ENCODE measurements at regions not wholly inside any gene's neighbourhood (a gene's known extent, or its start where the extent isn't known, plus 50 kb on each side); places are given as distances from the start of the nearest gene placed in this dataset.

GRCh38 chr4:178259566-178259965 is 817.3 kb upstream of the AGA start:
- H2AK5ac ChIP-seq (ENCODE audit: low read depth, low read length) = no peak overlapping the region
- H2BK15ac ChIP-seq (ENCODE audit: low read length) = no peak overlapping the region
- H2BK120ac ChIP-seq (ENCODE audit: low read depth, low read length) = no peak overlapping the region
- no peak overlapping the region for H3K23ac ChIP-seq (ENCODE audit: low read depth, low read length, poor library complexity)
- no peak for DNase-seq (ENCODE audit: low spot score)
- H3K9ac ChIP-seq (ENCODE audit: low read depth, low read length, poor library complexity) = no peak overlapping the region
- no peaks in the 10 kb centered on the region for H3K36me3 ChIP-seq (replicated peaks in 1 of 2; ENCODE audit: control insufficient read depth in 2 of 2, insufficient read depth in 2 of 2, low read length in 2 of 2)
- H4K8ac ChIP-seq (ENCODE audit: low read depth, low read length) = no peak overlapping the region
- no peak overlapping the region for H3K4me2 ChIP-seq (ENCODE audit: insufficient read depth, low read length, poor library complexity, severe bottlenecking)
- no peak overlapping the region for H4K91ac ChIP-seq (ENCODE audit: low read depth, low read length, poor library complexity)
- no peak overlapping the region for H2BK5ac ChIP-seq (ENCODE audit: low read length)
- H2BK12ac ChIP-seq (ENCODE audit: low read length) = no peak overlapping the region
- H3K4me3 ChIP-seq (ENCODE audit: low read length in 2 of 2) = no peak overlapping the region
- H3K4me1 ChIP-seq (ENCODE audit: control insufficient read depth in 2 of 2, insufficient read depth in 1 of 2, low read depth in 1 of 2, low read length in 2 of 2) = no peaks in the 10 kb centered on the region
- H2AFZ ChIP-seq (ENCODE audit: low read length) = no peak overlapping the region
- no peak overlapping the region for H3K18ac ChIP-seq (ENCODE audit: low read length)
- no peak overlapping the region for H3K14ac ChIP-seq (ENCODE audit: low read length)
- no peak overlapping the region for H3K27ac ChIP-seq (replicated peaks; ENCODE audit: low read length)
- H3K4ac ChIP-seq (ENCODE audit: low read length) = no peak overlapping the region
- no peaks in the 10 kb centered on the region for H3K9me3 ChIP-seq (replicated peaks in 1 of 2; ENCODE audit: control insufficient read depth in 2 of 2, insufficient read depth in 1 of 2, low read depth in 1 of 2, low read length in 2 of 2)
- no peaks in the 10 kb centered on the region for H3K27me3 ChIP-seq (ENCODE audit: control insufficient read depth in 3 of 3, insufficient read depth in 3 of 3, low read depth in 1 of 3, low read length in 3 of 3)
- H3K79me1 ChIP-seq (ENCODE audit: low read depth, low read length) = no peaks in the 10 kb centered on the region
- WGBS, 2 donors (ENCODE audit: extremely low coverage in 2 of 2, insufficient read length in 2 of 2, insufficient replicate concordance in 1 of 2) = no CpG with 5 or more reads among the region's 2 CpGs

GRCh38 chr4:178264001-178264400 is 821.8 kb upstream of the AGA start:
- H3K4me3 ChIP-seq (ENCODE audit: low read length in 2 of 2) = no peak overlapping the region
- H2BK12ac ChIP-seq (ENCODE audit: low read length) = no peak overlapping the region
- H4K91ac ChIP-seq (ENCODE audit: low read depth, low read length, poor library complexity) = no peak overlapping the region
- no peak overlapping the region for H3K18ac ChIP-seq (ENCODE audit: low read length)
- no peak overlapping the region for H4K8ac ChIP-seq (ENCODE audit: low read depth, low read length)
- no peak overlapping the region for H2AK5ac ChIP-seq (ENCODE audit: low read depth, low read length)
- no peak overlapping the region for H2BK120ac ChIP-seq (ENCODE audit: low read depth, low read length)
- no peak overlapping the region for H3K23ac ChIP-seq (ENCODE audit: low read depth, low read length, poor library complexity)
- no peaks in the 10 kb centered on the region for H3K27me3 ChIP-seq (ENCODE audit: control insufficient read depth in 3 of 3, insufficient read depth in 3 of 3, low read depth in 1 of 3, low read length in 3 of 3)
- H3K9ac ChIP-seq (ENCODE audit: low read depth, low read length, poor library complexity) = no peak overlapping the region
- H2BK15ac ChIP-seq (ENCODE audit: low read length) = no peak overlapping the region
- H3K9me3 ChIP-seq (replicated peaks in 1 of 2; ENCODE audit: control insufficient read depth in 2 of 2, insufficient read depth in 1 of 2, low read depth in 1 of 2, low read length in 2 of 2) = no peaks in the 10 kb centered on the region
- H3K27ac ChIP-seq (replicated peaks; ENCODE audit: low read length) = no peak overlapping the region
- H3K4ac ChIP-seq (ENCODE audit: low read length) = no peak overlapping the region
- H3K4me2 ChIP-seq (ENCODE audit: insufficient read depth, low read length, poor library complexity, severe bottlenecking) = no peak overlapping the region
- WGBS, 2 donors (ENCODE audit: extremely low coverage in 2 of 2, insufficient read length in 2 of 2, insufficient replicate concordance in 1 of 2) = no CpG with 5 or more reads among the region's 3 CpGs
- no peaks in the 10 kb centered on the region for H3K79me1 ChIP-seq (ENCODE audit: low read depth, low read length)
- no peak overlapping the region for H2BK5ac ChIP-seq (ENCODE audit: low read length)
- DNase-seq (ENCODE audit: low spot score) = no peak
- no peaks in the 10 kb centered on the region for H3K36me3 ChIP-seq (replicated peaks in 1 of 2; ENCODE audit: control insufficient read depth in 2 of 2, insufficient read depth in 2 of 2, low read length in 2 of 2)
- H3K4me1 ChIP-seq (ENCODE audit: control insufficient read depth in 2 of 2, insufficient read depth in 1 of 2, low read depth in 1 of 2, low read length in 2 of 2) = peaks cover 0 to 2% of the 10 kb centered on the region in 2 donors
- no peak overlapping the region for H3K14ac ChIP-seq (ENCODE audit: low read length)
- H2AFZ ChIP-seq (ENCODE audit: low read length) = no peak overlapping the region

GRCh38 chr4:178271386-178271785 is 829.1 kb upstream of the AGA start:
- H3K4me3 ChIP-seq (ENCODE audit: low read length in 2 of 2) = no peak overlapping the region
- H3K36me3 ChIP-seq (replicated peaks in 1 of 2; ENCODE audit: control insufficient read depth in 2 of 2, insufficient read depth in 2 of 2, low read length in 2 of 2) = no peaks in the 10 kb centered on the region
- no peaks in the 10 kb centered on the region for H3K9me3 ChIP-seq (replicated peaks in 1 of 2; ENCODE audit: control insufficient read depth in 2 of 2, insufficient read depth in 1 of 2, low read depth in 1 of 2, low read length in 2 of 2)
- WGBS, 2 donors (ENCODE audit: extremely low coverage in 2 of 2, insufficient read length in 2 of 2, insufficient replicate concordance in 1 of 2) = no CpG with 5 or more reads among the region's 6 CpGs
- H2BK12ac ChIP-seq (ENCODE audit: low read length) = no peak overlapping the region
- H3K23ac ChIP-seq (ENCODE audit: low read depth, low read length, poor library complexity) = no peak overlapping the region
- no peak overlapping the region for H3K9ac ChIP-seq (ENCODE audit: low read depth, low read length, poor library complexity)
- no peak overlapping the region for H3K27ac ChIP-seq (replicated peaks; ENCODE audit: low read length)
- no peak overlapping the region for H4K8ac ChIP-seq (ENCODE audit: low read depth, low read length)
- H2AK5ac ChIP-seq (ENCODE audit: low read depth, low read length) = no peak overlapping the region
- H2BK120ac ChIP-seq (ENCODE audit: low read depth, low read length) = no peak overlapping the region
- no peak overlapping the region for H2AFZ ChIP-seq (ENCODE audit: low read length)
- no peak for DNase-seq (ENCODE audit: low spot score)
- H3K27me3 ChIP-seq (ENCODE audit: control insufficient read depth in 3 of 3, insufficient read depth in 3 of 3, low read depth in 1 of 3, low read length in 3 of 3) = no peaks in the 10 kb centered on the region
- H3K4me1 ChIP-seq (ENCODE audit: control insufficient read depth in 2 of 2, insufficient read depth in 1 of 2, low read depth in 1 of 2, low read length in 2 of 2) = peaks cover 0 to 2% of the 10 kb centered on the region in 2 donors
- H3K18ac ChIP-seq (ENCODE audit: low read length) = no peak overlapping the region
- H3K4me2 ChIP-seq (ENCODE audit: insufficient read depth, low read length, poor library complexity, severe bottlenecking) = no peak overlapping the region
- no peak overlapping the region for H4K91ac ChIP-seq (ENCODE audit: low read depth, low read length, poor library complexity)
- no peak overlapping the region for H3K4ac ChIP-seq (ENCODE audit: low read length)
- no peak overlapping the region for H2BK15ac ChIP-seq (ENCODE audit: low read length)
- no peak overlapping the region for H3K14ac ChIP-seq (ENCODE audit: low read length)
- no peaks in the 10 kb centered on the region for H3K79me1 ChIP-seq (ENCODE audit: low read depth, low read length)
- no peak overlapping the region for H2BK5ac ChIP-seq (ENCODE audit: low read length)

- Histone ChIP-seq H3K9me3 (replicated peaks in 1 of 2; ENCODE audit: control insufficient read depth in 2 of 2, insufficient read depth in 1 of 2, low read depth in 1 of 2, low read length in 2 of 2) (no peaks in the 10 kb centered on the region), H3K79me1 (ENCODE audit: low read depth, low read length) (no peaks in the 10 kb centered on the region), H3K27me3 (ENCODE audit: control insufficient read depth in 3 of 3, insufficient read depth in 3 of 3, low read depth in 1 of 3, low read length in 3 of 3) (no peaks in the 10 kb centered on the region), H3K36me3 (replicated peaks in 1 of 2; ENCODE audit: control insufficient read depth in 2 of 2, insufficient read depth in 2 of 2, low read length in 2 of 2) (no peaks in the 10 kb centered on the region), H3K9ac (ENCODE audit: low read depth, low read length, poor library complexity) (no peak overlapping the region), H2BK5ac (ENCODE audit: low read length) (no peak overlapping the region), H3K4me1 (ENCODE audit: control insufficient read depth in 2 of 2, insufficient read depth in 1 of 2, low read depth in 1 of 2, low read length in 2 of 2) (peaks cover 0 to 2% of the 10 kb centered on the region in 2 donors), H2AK5ac (ENCODE audit: low read depth, low read length) (no peak overlapping the region), H3K18ac (ENCODE audit: low read length) (no peak overlapping the region), H3K27ac (replicated peaks; ENCODE audit: low read length) (no peak overlapping the region), H3K4me2 (ENCODE audit: insufficient read depth, low read length, poor library complexity, severe bottlenecking) (no peak overlapping the region), H3K23ac (ENCODE audit: low read depth, low read length, poor library complexity) (no peak overlapping the region), H3K4me3 (ENCODE audit: low read length in 2 of 2) (no peak overlapping the region), H4K91ac (ENCODE audit: low read depth, low read length, poor library complexity) (no peak overlapping the region), H2AFZ (ENCODE audit: low read length) (no peak overlapping the region), H3K14ac (ENCODE audit: low read length) (no peak overlapping the region), H2BK15ac (ENCODE audit: low read length) (no peak overlapping the region), H2BK12ac (ENCODE audit: low read length) (no peak overlapping the region), H2BK120ac (ENCODE audit: low read depth, low read length) (no peak overlapping the region), H4K8ac (ENCODE audit: low read depth, low read length) (no peak overlapping the region), H3K4ac (ENCODE audit: low read length) (no peak overlapping the region)
- no CpG with 5 or more reads among the region's 2 CpGs for WGBS, 2 donors (ENCODE audit: extremely low coverage in 2 of 2, insufficient read length in 2 of 2, insufficient replicate concordance in 1 of 2)
- no peak for DNase-seq (ENCODE audit: low spot score)
Measured at GRCh38 chr4:178273168-178273567, 830.9 kb upstream of the AGA start.

Measured in neuronal stem cell (in vitro differentiated cells).